Keratinocyte (primary cell): ENCODE measurements at regions not wholly inside any gene's neighbourhood (a gene's known extent, or its start where the extent isn't known, plus 50 kb on each side); places are given as distances from the start of the nearest gene placed in this dataset.

ENCODE experiments used
- DNase-seq: peaks from one replicate; pipeline ENCODE4 v3.0.0-alpha.2; 2011; ENCODE audit warnings: low read depth, missing footprints, low spot score
- FAIRE-seq: peaks from 2 replicates; lab custom pipeline; 2011; peaks lifted over from hg19 to GRCh38; lab: Jason Lieb, UNC
- H2AFZ ChIP-seq: 2 replicates; pipeline ENCODE4 v1.6.0; 2012; ENCODE audit warnings: low read length, control low read depth, inconsistent platforms; ENCODE audit not compliant: control insufficient read depth
- H3K27ac ChIP-seq: 2 replicates; pipeline ENCODE4 v1.5.1; 2011; ENCODE audit warnings: low read length; ENCODE audit not compliant: control insufficient read depth, insufficient read depth
- H3K27me3 ChIP-seq: 3 replicates; pipeline ENCODE4 v1.6.0; 2011; ENCODE audit warnings: low read length; ENCODE audit not compliant: control insufficient read depth, insufficient read depth; ENCODE audit errors: extremely low read depth
- H3K36me3 ChIP-seq, 2 experiments: 2 replicates in 1 of 2; 3 replicates in 1 of 2; pipeline ENCODE4 v1.5.1; 2011; ENCODE audit warnings: low read length in 2 of 2, mild to moderate bottlenecking in 1 of 2; ENCODE audit not compliant: control insufficient read depth in 2 of 2, insufficient read depth in 2 of 2; ENCODE audit errors: extremely low read depth in 1 of 2
- H3K4me1 ChIP-seq: 3 replicates; pipeline ENCODE4 v1.5.1; 2011; ENCODE audit warnings: low read length; ENCODE audit not compliant: control insufficient read depth, insufficient read depth; ENCODE audit errors: extremely low read depth
- H3K4me2 ChIP-seq: 3 replicates; pipeline ENCODE4 v1.6.0; 2011; ENCODE audit warnings: low read depth, low read length; ENCODE audit not compliant: control insufficient read depth, insufficient read depth; ENCODE audit errors: extremely low read depth
- H3K4me3 ChIP-seq, 3 experiments: fragments of 200-600 bp in 1 of 3; sonication (generic) in 1 of 3; 2 replicates in 2 of 3; 3 replicates in 1 of 3; pipeline ENCODE4 v1.5.1; 2011 to 2016; ENCODE audit warnings: low read length in 3 of 3, mild to moderate bottlenecking in 3 of 3, control low read depth in 2 of 3, inconsistent platforms in 1 of 3, low read depth in 1 of 3, mixed read lengths in 1 of 3, mixed run types in 1 of 3, moderate library complexity in 1 of 3; ENCODE audit not compliant: control insufficient read depth in 2 of 3, insufficient read depth in 2 of 3; ENCODE audit errors: extremely low read depth in 1 of 3
- H3K79me2 ChIP-seq: 2 replicates; pipeline ENCODE4 v1.6.0; 2012; ENCODE audit warnings: low read length; ENCODE audit not compliant: control insufficient read depth, insufficient read depth
- H3K9ac ChIP-seq: 3 replicates; pipeline ENCODE4 v1.6.0; 2011; ENCODE audit warnings: low read length; ENCODE audit not compliant: control insufficient read depth, insufficient read depth; ENCODE audit errors: extremely low read depth
- H3K9me1 ChIP-seq: 3 replicates; pipeline ENCODE4 v1.6.0; 2011; ENCODE audit warnings: low read length; ENCODE audit not compliant: control insufficient read depth, insufficient read depth; ENCODE audit errors: extremely low read depth
- H3K9me3 ChIP-seq: 2 replicates; pipeline ENCODE4 v1.5.1; 2012; ENCODE audit warnings: low read depth, low read length; ENCODE audit not compliant: control insufficient read depth
- H4K20me1 ChIP-seq: 3 replicates; pipeline ENCODE4 v1.6.0; 2011; ENCODE audit warnings: low read length; ENCODE audit not compliant: control insufficient read depth, insufficient read depth; ENCODE audit errors: extremely low read depth
- EZH2 ChIP-seq: IDR thresholded peaks from one replicate; pipeline ENCODE4 v1.6.1; 2012; ENCODE audit warnings: inconsistent platforms, mild to moderate bottlenecking, low read length, moderate library complexity
- dilution Hi-C: fragments of 300-500 bp; cut with MboI; formaldehyde crosslinking; loops from one replicate; pipeline ENCODE4 v1.7.0; 2020; ENCODE audit warnings: low sequenced_read_pairs; ENCODE audit not compliant: extremely low pct_ligation_motif_present
- TF ChIP-seq, protein P1 (sequence below), 3 experiments: IDR thresholded peaks in 1 of 3; conservative IDR thresholded peaks in 1 of 3; optimal IDR thresholded peaks in 1 of 3; 2 replicates in 2 of 3; 3 replicates in 1 of 3; pipeline versions ENCODE3 to v1.5.1; 2011; ENCODE audit warnings: low read length in 3 of 3, mild to moderate bottlenecking in 3 of 3, moderate library complexity in 2 of 3, control low read depth in 1 of 3, inconsistent platforms in 1 of 3; ENCODE audit not compliant: insufficient read depth in 2 of 3; ENCODE audit errors: extremely low read depth in 1 of 3

- Histone ChIP-seq H3K36me3 (no peaks in the 10 kb centered on the region), H2AFZ (no peak overlapping the region), H3K4me3 (no peak overlapping the region), H3K27ac (no peak overlapping the region), H3K4me2 (no peak overlapping the region), H3K9ac (no peak overlapping the region), H3K27me3 (peaks cover 12% of the 10 kb centered on the region), H3K4me1 (no peaks in the 10 kb centered on the region), H3K79me2 (no peaks in the 10 kb centered on the region), H4K20me1 (no peaks in the 10 kb centered on the region), H3K9me3 (no peaks in the 10 kb centered on the region), H3K9me1 (no peaks in the 10 kb centered on the region)
- DNase-seq = no peak
- dilution Hi-C loops = no loop called here
- TF ChIP-seq, protein P1, sequence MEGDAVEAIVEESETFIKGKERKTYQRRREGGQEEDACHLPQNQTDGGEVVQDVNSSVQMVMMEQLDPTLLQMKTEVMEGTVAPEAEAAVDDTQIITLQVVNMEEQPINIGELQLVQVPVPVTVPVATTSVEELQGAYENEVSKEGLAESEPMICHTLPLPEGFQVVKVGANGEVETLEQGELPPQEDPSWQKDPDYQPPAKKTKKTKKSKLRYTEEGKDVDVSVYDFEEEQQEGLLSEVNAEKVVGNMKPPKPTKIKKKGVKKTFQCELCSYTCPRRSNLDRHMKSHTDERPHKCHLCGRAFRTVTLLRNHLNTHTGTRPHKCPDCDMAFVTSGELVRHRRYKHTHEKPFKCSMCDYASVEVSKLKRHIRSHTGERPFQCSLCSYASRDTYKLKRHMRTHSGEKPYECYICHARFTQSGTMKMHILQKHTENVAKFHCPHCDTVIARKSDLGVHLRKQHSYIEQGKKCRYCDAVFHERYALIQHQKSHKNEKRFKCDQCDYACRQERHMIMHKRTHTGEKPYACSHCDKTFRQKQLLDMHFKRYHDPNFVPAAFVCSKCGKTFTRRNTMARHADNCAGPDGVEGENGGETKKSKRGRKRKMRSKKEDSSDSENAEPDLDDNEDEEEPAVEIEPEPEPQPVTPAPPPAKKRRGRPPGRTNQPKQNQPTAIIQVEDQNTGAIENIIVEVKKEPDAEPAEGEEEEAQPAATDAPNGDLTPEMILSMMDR (optimal IDR thresholded peaks at IDR 0.05 in 1 of 3, IDR thresholded peaks at IDR 0.05 in 1 of 3, conservative IDR thresholded peaks at IDR 0.05 in 1 of 3; ENCODE audit: extremely low read depth in 1 of 3, insufficient read depth in 2 of 3, low read length in 3 of 3) = no peak
- no peak for TF ChIP-seq EZH2
- FAIRE-seq = no peak
Observed at GRCh38 chr15:70150405-70150747, 52.7 kb upstream of the TLE3 start.

DNA sequence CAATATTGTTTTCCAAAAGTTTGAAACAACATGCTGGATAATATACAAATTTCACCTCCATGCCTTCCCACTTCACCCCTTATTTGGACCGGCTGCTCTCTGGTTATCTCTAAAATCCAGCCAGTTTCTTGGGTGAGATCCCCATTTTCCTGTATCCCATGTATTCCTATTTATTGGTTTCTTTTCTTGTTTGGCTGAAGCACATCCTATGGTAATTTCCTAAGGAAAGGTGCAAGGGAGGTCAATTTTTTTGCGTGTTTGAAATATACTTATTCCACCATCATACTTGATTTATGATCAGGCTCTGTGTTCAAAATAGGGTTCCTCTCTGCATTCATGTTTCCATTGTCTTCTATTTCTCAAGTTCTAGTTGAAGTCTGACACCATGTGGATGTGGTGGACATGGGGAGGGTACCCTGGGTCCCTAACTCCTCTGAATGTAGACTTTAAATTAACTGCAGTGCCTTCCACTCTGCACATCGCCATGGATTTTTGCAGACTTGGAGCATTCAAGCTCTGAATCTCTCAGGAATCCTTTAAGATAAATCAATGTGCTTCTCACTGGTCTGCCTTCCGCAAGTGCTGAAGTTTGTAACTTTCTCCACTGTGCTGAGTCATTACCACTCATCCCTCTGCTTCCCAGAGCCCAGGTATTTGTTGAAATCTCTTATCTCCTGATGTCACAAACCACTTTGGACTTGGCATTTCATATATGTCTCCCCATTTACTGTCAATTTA, 52.1 kb upstream of the TLE3 start:
- dilution Hi-C loops = no loop called here
- Histone ChIP-seq H3K27me3 (peaks cover 14% of the 10 kb centered on the region), H3K9me1 (no peaks in the 10 kb centered on the region), H3K36me3 (no peaks in the 10 kb centered on the region), H3K79me2 (no peaks in the 10 kb centered on the region), H3K9ac (no peak overlapping the region), H3K27ac (no peak overlapping the region), H4K20me1 (no peaks in the 10 kb centered on the region), H3K4me3 (no peak overlapping the region), H3K9me3 (no peaks in the 10 kb centered on the region), H3K4me1 (no peaks in the 10 kb centered on the region), H3K4me2 (no peak overlapping the region), H2AFZ (no peak overlapping the region)
- FAIRE-seq (no peak), DNase-seq (no peak)
- TF ChIP-seq, protein P1 (optimal IDR thresholded peaks at IDR 0.05 in 1 of 3, IDR thresholded peaks at IDR 0.05 in 1 of 3, conservative IDR thresholded peaks at IDR 0.05 in 1 of 3; ENCODE audit: extremely low read depth in 1 of 3, insufficient read depth in 2 of 3, low read length in 3 of 3) = no peak
- no peak for TF ChIP-seq EZH2
